ENCODE measurements at regions not wholly inside any gene's neighbourhood (a gene's known extent, or its start where the extent isn't known, plus 50 kb on each side); places are given as distances from the start of the nearest gene placed in this dataset.

GRCh38 chr6:99219788-99220187, 129.7 kb downstream of the FAXC start:
- DNase-seq (ENCODE audit: low spot score) = no peak

GRCh38 chr6:99216959-99217358, 132.5 kb downstream of the FAXC start:
- no peak for DNase-seq (ENCODE audit: low spot score)

GRCh38 chr6:99195986-99196655, 153.4 kb downstream of the FAXC start:
- no peak for DNase-seq (ENCODE audit: low spot score)

GRCh38 chr6:99192561-99192960, 156.9 kb downstream of the FAXC start:
- no peak for DNase-seq (ENCODE audit: low spot score)

GRCh38 chr6:99189823-99190721, 159.4 kb downstream of the FAXC start:
- no peak for DNase-seq (ENCODE audit: low spot score)

- DNase-seq (ENCODE audit: low spot score) = no peak
Observed at GRCh38 chr6:99187429-99187828, 162.0 kb downstream of the FAXC start.

- DNase-seq (ENCODE audit: low spot score) = no peak
Observed at GRCh38 chr6:99186417-99186816, 163.1 kb downstream of the FAXC start.

- DNase-seq (ENCODE audit: low spot score) = no peak
Observed at GRCh38 chr6:99185525-99185924, 163.9 kb downstream of the FAXC start.

GRCh38 chr6:99184696-99185095, 164.8 kb downstream of the FAXC start:
- no peak for DNase-seq (ENCODE audit: low spot score)

GRCh38 chr6:99183066-99183465, 166.4 kb downstream of the FAXC start:
- DNase-seq (ENCODE audit: low spot score) = no peak

GRCh38 chr6:99181174-99181573, 168.3 kb downstream of the FAXC start:
- DNase-seq (ENCODE audit: low spot score) = no peak

GRCh38 chr6:99178168-99178567, 171.3 kb downstream of the FAXC start:
- no peak for DNase-seq (ENCODE audit: low spot score)

- no peak for DNase-seq (ENCODE audit: low spot score)
Observed at GRCh38 chr6:99177736-99178135, 171.7 kb downstream of the FAXC start.

GRCh38 chr6:99165838-99166237, 183.6 kb downstream of the FAXC start:
- DNase-seq (ENCODE audit: low spot score) = no peak

GRCh38 chr6:99152347-99152643, 197.2 kb downstream of the FAXC start:
- DNase-seq (ENCODE audit: low spot score) = no peak

- DNase-seq (ENCODE audit: low spot score) = no peak
Observed at GRCh38 chr6:99151634-99152346, 197.7 kb downstream of the FAXC start.

- DNase-seq (ENCODE audit: low spot score) = no peak
Observed at GRCh38 chr6:99148761-99149160, 200.7 kb downstream of the FAXC start.

- DNase-seq (ENCODE audit: low spot score) = no peak
Observed at GRCh38 chr6:99148111-99148510, 200.4 kb upstream of the FBXL4 start.

GRCh38 chr6:99147206-99147605, 199.5 kb upstream of the FBXL4 start:
- no peak for DNase-seq (ENCODE audit: low spot score)

GRCh38 chr6:99146711-99147110, 199.0 kb upstream of the FBXL4 start:
- no peak for DNase-seq (ENCODE audit: low spot score)

- no peak for DNase-seq (ENCODE audit: low spot score)
Observed at GRCh38 chr6:99145738-99146137, 198.0 kb upstream of the FBXL4 start.

- no peak for DNase-seq (ENCODE audit: low spot score)
Observed at GRCh38 chr6:99143108-99143861, 195.5 kb upstream of the FBXL4 start.
